GM12874 (cell line): ENCODE measurements at regions not wholly inside any gene's neighbourhood (a gene's known extent, or its start where the extent isn't known, plus 50 kb on each side); places are given as distances from the start of the nearest gene placed in this dataset.

Source experiments
- CTCF ChIP-seq: IDR thresholded peaks from 2 replicates; pipeline ENCODE4 v1.5.1; 2011; ENCODE audit warnings: low read depth, mild to moderate bottlenecking, control low read depth, low read length, moderate library complexity; ENCODE audit not compliant: insufficient read depth

GRCh38 chr16:85522842-85523601 lies 90.1 kb upstream of the GSE1 start:
- TF ChIP-seq CTCF, result no peak

GRCh38 chr16:85523602-85524364 lies 89.3 kb upstream of the GSE1 start:
- TF ChIP-seq CTCF, result no peak

- no peak for TF ChIP-seq CTCF
Observed at GRCh38 chr16:85524365-85524629, 88.8 kb upstream of the GSE1 start.

GRCh38 chr16:85524630-85525419 lies 88.3 kb upstream of the GSE1 start:
- TF ChIP-seq CTCF, result no peak

GRCh38 chr16:85525420-85526184 lies 87.5 kb upstream of the GSE1 start:
- TF ChIP-seq CTCF, result no peak

- TF ChIP-seq CTCF, result no peak
Observed at GRCh38 chr16:85526185-85526974, 86.7 kb upstream of the GSE1 start.
